ENCODE measurements at regions not wholly inside any gene's neighbourhood (a gene's known extent, or its start where the extent isn't known, plus 50 kb on each side); places are given as distances from the start of the nearest gene placed in this dataset.
A peak's percentile ranks its signal among the peaks of the same experiment; 100 is the strongest.

DNA sequence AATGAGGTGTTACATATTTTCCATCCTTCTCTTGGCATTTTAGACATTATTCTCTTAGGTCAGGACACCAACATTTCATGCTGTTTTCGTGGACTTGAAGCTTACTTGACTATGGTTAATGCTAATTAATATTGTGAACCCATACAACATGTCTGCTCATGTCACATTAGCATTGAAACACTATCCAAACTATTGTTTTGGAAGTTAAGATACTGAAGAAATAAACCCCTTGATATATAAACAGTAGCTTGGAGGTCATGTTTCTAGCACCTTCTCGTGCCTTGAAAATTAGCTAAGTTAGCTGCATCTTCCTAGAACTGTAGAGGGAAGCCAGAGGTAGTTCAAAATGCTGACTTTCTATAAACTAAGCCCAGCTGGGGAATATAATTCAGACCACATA is 288.8 kb downstream of the LTN1 start:
- TF ChIP-seq, protein P1, sequence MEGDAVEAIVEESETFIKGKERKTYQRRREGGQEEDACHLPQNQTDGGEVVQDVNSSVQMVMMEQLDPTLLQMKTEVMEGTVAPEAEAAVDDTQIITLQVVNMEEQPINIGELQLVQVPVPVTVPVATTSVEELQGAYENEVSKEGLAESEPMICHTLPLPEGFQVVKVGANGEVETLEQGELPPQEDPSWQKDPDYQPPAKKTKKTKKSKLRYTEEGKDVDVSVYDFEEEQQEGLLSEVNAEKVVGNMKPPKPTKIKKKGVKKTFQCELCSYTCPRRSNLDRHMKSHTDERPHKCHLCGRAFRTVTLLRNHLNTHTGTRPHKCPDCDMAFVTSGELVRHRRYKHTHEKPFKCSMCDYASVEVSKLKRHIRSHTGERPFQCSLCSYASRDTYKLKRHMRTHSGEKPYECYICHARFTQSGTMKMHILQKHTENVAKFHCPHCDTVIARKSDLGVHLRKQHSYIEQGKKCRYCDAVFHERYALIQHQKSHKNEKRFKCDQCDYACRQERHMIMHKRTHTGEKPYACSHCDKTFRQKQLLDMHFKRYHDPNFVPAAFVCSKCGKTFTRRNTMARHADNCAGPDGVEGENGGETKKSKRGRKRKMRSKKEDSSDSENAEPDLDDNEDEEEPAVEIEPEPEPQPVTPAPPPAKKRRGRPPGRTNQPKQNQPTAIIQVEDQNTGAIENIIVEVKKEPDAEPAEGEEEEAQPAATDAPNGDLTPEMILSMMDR (IDR thresholded peaks at IDR 0.05): no peak
- ATAC-seq (no peak), DNase-seq (no peak)
- no peaks in the 10 kb centered on the region for H3K36me3 ChIP-seq
- peaks cover 0 to 19% (median 4%) of the 10 kb centered on the region in 9 donors for H3K4me1 ChIP-seq
- H3K27ac ChIP-seq: peak overlapping the region in 2 of 10 donors; percentile 1 to 30
- H3K9me3 ChIP-seq: peaks cover 0 to 22% (median 0%) of the 10 kb centered on the region in 11 donors
- H3K27me3 ChIP-seq: no peaks in the 10 kb centered on the region
- intact Hi-C loops (cut with DNase I): loop anchor here in 1 of 10 donors (2.0 kb wide), 1 partner anchor 35 kb away; no protein-coding TSS in a partner anchor
- H3K4me3 ChIP-seq: no peak overlapping the region
- WGBS, 2 donors: 81 to 85% methylated on average over 2 of the region's 2 CpGs

DNA sequence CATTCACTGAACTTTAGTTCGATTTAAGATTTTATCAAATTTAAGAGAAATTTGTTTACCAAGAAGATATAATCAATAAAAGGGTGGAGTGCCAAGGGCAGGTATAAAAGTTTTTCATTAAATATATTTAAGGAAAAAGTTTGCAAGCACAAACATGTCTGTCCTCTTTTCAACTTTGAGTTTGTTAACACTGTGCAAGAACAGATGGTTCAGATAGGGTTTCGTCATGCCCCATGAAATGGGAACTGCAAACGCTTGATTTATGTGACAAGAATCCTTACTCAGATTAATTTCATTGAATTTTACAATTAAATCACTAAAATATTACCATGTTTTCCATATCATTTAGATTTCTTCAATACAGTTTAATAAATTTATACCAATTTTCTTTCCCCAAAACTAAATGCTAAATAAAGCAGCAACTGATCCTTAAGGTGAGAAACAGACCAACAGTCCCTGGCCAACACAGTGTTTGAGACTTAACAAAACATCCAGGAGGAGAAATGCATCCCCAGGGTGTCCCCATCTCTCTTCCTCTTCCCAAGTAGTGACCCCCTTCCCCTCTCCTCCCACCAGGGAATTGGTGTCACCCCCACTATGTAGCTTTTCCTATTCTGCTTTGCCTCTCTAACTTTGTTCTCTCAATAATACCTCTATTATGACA is 292.9 kb downstream of the LTN1 start:
- no peak for ATAC-seq
- WGBS, 2 donors: 91 to 97% methylated on average over 3 of the region's 3 CpGs

DNA sequence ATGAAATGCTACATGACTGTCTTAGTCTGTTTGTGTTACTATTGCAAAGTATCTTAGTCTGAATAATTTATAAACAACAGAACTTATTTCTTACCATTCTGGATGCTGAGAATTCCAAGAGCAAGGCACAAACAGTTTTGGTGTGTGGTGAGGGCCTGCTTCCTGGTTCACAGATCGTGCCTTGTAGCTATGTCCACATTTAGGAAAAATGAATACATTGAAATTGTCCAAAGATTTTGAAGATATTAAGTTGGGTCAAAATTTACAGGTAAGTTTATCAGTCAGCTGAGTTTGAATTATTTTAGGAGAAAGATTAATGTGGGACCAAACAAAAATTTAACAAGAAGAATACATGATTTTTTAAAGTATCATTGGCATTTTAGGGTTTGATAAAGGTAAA is 293.5 kb downstream of the LTN1 start:
- Histone ChIP-seq H3K36me3 (no peaks in the 10 kb centered on the region), H3K4me3 (no peak overlapping the region), H3K9me3 (peaks cover 0 to 15% (median 0%) of the 10 kb centered on the region in 11 donors), H3K27me3 (no peaks in the 10 kb centered on the region), H3K27ac (no peak overlapping the region), H3K4me1 (peaks cover 0 to 6% (median 2%) of the 10 kb centered on the region in 9 donors)
- 81 to 90% methylated on average over 1 of the region's 1 CpG for WGBS, 2 donors
- TF ChIP-seq, protein P1 (IDR thresholded peaks at IDR 0.05): no peak
- intact Hi-C loops (cut with DNase I): no loop called here
- no peak for DNase-seq
- ATAC-seq: no peak

More for the DNA sequence above, 292.9 kb downstream of the LTN1 start:
- TF ChIP-seq, protein P1 (IDR thresholded peaks at IDR 0.05): no peak
- DNase-seq: no peak
- no peak overlapping the region for H3K4me3 ChIP-seq
- intact Hi-C loops (cut with DNase I): no loop called here
- no peaks in the 10 kb centered on the region for H3K27me3 ChIP-seq
- H3K36me3 ChIP-seq: no peaks in the 10 kb centered on the region
- H3K4me1 ChIP-seq: peaks cover 0 to 11% (median 3%) of the 10 kb centered on the region in 9 donors
- H3K27ac ChIP-seq: no peak overlapping the region
- peaks cover 0 to 15% (median 0%) of the 10 kb centered on the region in 11 donors for H3K9me3 ChIP-seq

DNA sequence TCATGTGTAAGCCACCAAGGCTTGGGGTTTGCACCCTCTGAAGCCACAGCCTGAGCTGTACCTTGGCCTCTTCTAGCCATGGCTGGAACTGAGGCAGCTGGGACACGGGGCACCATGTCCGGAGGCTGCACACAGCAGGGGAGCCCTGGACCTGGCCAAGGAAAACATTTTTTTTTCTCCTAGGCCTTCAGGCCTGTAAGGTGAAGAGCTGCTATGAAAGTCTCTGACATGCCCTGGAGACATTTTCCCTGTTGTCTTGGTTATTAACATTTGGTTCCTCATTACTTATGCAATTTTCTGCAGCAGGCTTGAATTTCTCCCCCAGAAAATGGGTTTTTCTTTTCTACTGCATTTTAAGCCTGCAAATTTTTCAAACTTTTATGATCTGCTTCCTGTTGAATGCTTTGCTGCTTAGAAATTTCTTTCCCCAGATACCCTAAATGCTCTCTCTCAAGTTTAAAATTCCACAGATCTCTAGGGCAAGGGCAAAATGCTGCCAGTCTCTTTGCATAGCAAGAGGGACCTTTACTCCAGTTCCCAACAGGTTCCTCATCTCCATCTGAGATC is 295.8 kb downstream of the LTN1 start:
- no peak for ATAC-seq
- Histone ChIP-seq H3K36me3 (no peaks in the 10 kb centered on the region), H3K9me3 (peaks cover 0 to 4% (median 0%) of the 10 kb centered on the region in 11 donors), H3K27me3 (no peaks in the 10 kb centered on the region), H3K4me3 (no peak overlapping the region), H3K27ac (no peak overlapping the region), H3K4me1 (no peaks in the 10 kb centered on the region)
- TF ChIP-seq, protein P1 (IDR thresholded peaks at IDR 0.05): no peak
- intact Hi-C loops (cut with DNase I): no loop called here
- WGBS, 2 donors: 99 to 100% methylated on average over 2 of the region's 2 CpGs
- DNase-seq: no peak

Measured in heart right ventricle (tissue), 16 donors.